Adrenal gland (tissue), 9 donors: ENCODE measurements at regions not wholly inside any gene's neighbourhood (a gene's known extent, or its start where the extent isn't known, plus 50 kb on each side); places are given as distances from the start of the nearest gene placed in this dataset.

Experiments
- DNase-seq, 7 donors: peaks; one replicate each; pipeline ENCODE4 v3.0.0-alpha.2; 2019 to 2020
- H3K27ac ChIP-seq, 5 donors: fragments of 200-600 bp; sonication (generic) in 4 of 5; 1 replicate in 3 of 5; 2 replicates in 2 of 5; pipeline versions ENCODE4 v1.5.1 to v1.8.0; 2016 to 2020; ENCODE audit warnings: mild to moderate bottlenecking in 1 of 5
- H3K27me3 ChIP-seq: fragments of 200-600 bp; 2 replicates; pipeline ENCODE4 v1.8.0; 2021
- H3K36me3 ChIP-seq, 2 donors: fragments of 200-600 bp; replicated peaks in 1 of 2; 1 replicate in 1 of 2; 2 replicates in 1 of 2; pipeline versions ENCODE4 v1.5.1 to v1.8.0; 2018 to 2022
- H3K4me1 ChIP-seq, 2 donors: fragments of 200-600 bp; replicated peaks in 1 of 2; 1 replicate in 1 of 2; 2 replicates in 1 of 2; pipeline versions ENCODE4 v1.5.1 to v1.8.0; 2018 to 2021
- H3K4me3 ChIP-seq, 4 donors: fragments of 200-600 bp; sonication (generic) in 3 of 4; one replicate each; pipeline ENCODE4 v1.5.1; 2016 to 2018
- H3K9me3 ChIP-seq, 3 donors: fragments of 200-600 bp; sonication (generic) in 1 of 3; replicated peaks in 1 of 3; 1 replicate in 2 of 3; 2 replicates in 1 of 3; pipeline versions ENCODE4 v1.5.1 to v1.8.0; 2016 to 2021
- CTCF ChIP-seq, 6 experiments: fragments of 450-650 bp in 4 of 6; fragments of 200-600 bp in 2 of 6; sonication (generic) in 1 of 6; IDR thresholded peaks; 1 replicate in 5 of 6; 2 replicates in 1 of 6; pipeline versions ENCODE4 v1.5.1 to v1.8.0; 2016 to 2021; ENCODE audit warnings: antibody characterized with exemption in 6 of 6, mild to moderate bottlenecking in 2 of 6, moderate library complexity in 1 of 6
- POLR2A ChIP-seq, 2 donors: fragments of 450-650 bp; IDR thresholded peaks; one replicate each; pipeline ENCODE4 v1.6.1; 2017; ENCODE audit warnings: antibody characterized with exemption in 2 of 2, mild to moderate bottlenecking in 2 of 2, moderate library complexity in 1 of 2
- WGBS, 4 donors: extraction: QIAGEN DNeasy Blood & Tissue Kit in 2 of 4; methylation state at CpG; one replicate each; pipeline versions ENCODE4 v1.1.5 to v1.1.7; 2013 to 2017; 5-methylcytosine and 5-hydroxymethylcytosine counted together
- intact Hi-C, 2 donors: fragments of 100-400 bp; cut with DNase I; formaldehyde crosslinking; loops; one replicate each; pipeline versions ENCODE4 v1.14.1 to v1.15.0; 2022 to 2023
- donor health status: healthy with polysubstance abuse.
- donor health status: Bipolar disorder and iron deficiency.
- donor health status: DM: yes; HTN: yes; CAD: no.
- donor health status: DM: no; HTN: no; CAD: no.
- donor health status: DM: no; HTN: no; CAD: no.

GRCh38 chr1:5109633-5110032 is 455.2 kb downstream of the AJAP1 start:
- TF ChIP-seq CTCF (IDR thresholded peaks at IDR 0.05) (no peak), POLR2A (IDR thresholded peaks at IDR 0.05) (no peak)
- H3K36me3 ChIP-seq: no peaks in the 10 kb centered on the region
- no peak for DNase-seq
- peaks cover 7% of the 10 kb centered on the region for H3K27me3 ChIP-seq
- no peak overlapping the region for H3K27ac ChIP-seq
- peaks cover 0 to 4% of the 10 kb centered on the region in 2 donors for H3K4me1 ChIP-seq
- 68 to 74% (median 69%) methylated on average over 11 of the region's 11 CpGs for WGBS, 4 donors
- H3K9me3 ChIP-seq: no peaks in the 10 kb centered on the region
- no peak overlapping the region for H3K4me3 ChIP-seq
- intact Hi-C loops: no loop called here

DNA sequence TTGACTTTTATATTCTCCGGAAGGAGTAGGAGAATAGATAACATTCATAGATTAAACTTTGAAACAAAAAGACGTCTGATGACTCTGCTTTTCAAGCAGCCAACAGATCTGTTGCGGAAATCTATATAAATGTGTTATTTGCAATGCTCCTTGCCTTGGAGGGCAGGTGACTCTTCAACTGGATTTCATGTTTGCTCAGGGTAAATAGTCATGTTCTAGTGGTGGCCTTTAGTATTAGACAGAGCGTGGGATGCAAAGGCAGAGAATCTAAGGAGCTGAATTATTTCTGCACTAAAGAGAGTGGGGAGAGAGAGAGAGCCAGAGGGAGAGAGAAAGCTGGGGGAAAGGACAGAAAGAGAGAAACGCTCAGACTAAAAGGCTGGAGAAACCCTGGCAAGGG is 454.3 kb downstream of the AJAP1 start:
- Histone ChIP-seq H3K4me3 (no peak overlapping the region), H3K36me3 (no peaks in the 10 kb centered on the region), H3K9me3 (no peaks in the 10 kb centered on the region), H3K27ac (no peak overlapping the region), H3K27me3 (peaks cover 7% of the 10 kb centered on the region), H3K4me1 (peaks cover 0 to 4% of the 10 kb centered on the region in 2 donors)
- intact Hi-C loops: no loop called here
- no peak for DNase-seq
- TF ChIP-seq POLR2A (IDR thresholded peaks at IDR 0.05): no peak
- TF ChIP-seq CTCF (IDR thresholded peaks at IDR 0.05): no peak
- WGBS, 4 donors: 58 to 67% (median 66%) methylated on average over 5 of the region's 5 CpGs

DNA sequence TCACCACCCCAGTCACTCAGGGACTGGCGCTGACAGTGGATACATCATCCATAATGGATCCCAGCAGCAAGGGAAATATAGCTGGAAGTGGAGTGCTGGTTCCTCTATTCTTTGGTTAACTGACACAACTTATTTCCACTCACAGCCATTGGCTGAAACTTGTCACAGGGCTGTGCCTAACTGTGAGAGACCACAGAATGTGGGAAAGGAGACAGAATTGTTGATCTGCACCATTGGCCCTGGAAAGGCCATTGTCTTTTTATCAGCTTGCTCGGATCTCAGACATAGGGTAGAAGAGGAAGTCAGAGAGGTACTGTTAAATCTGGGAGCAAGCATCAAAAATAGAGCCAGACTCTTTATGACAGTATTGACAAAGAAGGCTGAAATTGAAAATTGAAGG is 451.3 kb downstream of the AJAP1 start:
- no peak for DNase-seq
- no peak overlapping the region for H3K27ac ChIP-seq
- no peak for TF ChIP-seq CTCF (IDR thresholded peaks at IDR 0.05)
- TF ChIP-seq POLR2A (IDR thresholded peaks at IDR 0.05): no peak
- WGBS, 4 donors: 52 to 68% (median 59%) methylated on average over 2 of the region's 2 CpGs
- H3K36me3 ChIP-seq: no peaks in the 10 kb centered on the region
- intact Hi-C loops: no loop called here
- H3K4me1 ChIP-seq: peaks cover 0 to 4% of the 10 kb centered on the region in 2 donors
- no peaks in the 10 kb centered on the region for H3K9me3 ChIP-seq
- no peak overlapping the region for H3K4me3 ChIP-seq
- H3K27me3 ChIP-seq: peaks cover 7% of the 10 kb centered on the region

DNA sequence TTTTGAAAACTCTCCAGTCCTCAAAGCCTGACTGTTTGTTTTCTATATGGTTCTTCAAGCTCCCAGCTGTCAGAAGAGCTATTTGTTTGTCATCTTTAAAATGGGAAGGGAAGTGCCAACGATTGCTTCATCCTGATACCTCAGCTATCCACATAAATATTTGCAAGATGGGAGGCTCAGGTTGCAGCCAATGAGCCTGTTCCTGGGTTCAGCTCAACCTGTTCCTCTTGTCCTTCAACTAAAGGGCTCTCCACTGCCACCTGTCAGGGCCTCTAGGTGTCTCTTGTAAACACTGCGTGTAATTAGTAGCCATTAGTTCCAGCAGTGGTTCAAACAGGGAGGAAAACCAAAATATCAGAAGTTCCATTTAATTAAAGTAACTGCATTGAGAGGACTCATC is 445.1 kb downstream of the AJAP1 start:
- Histone ChIP-seq H3K4me3 (no peak overlapping the region), H3K27me3 (no peaks in the 10 kb centered on the region), H3K27ac (no peak overlapping the region), H3K4me1 (no peaks in the 10 kb centered on the region), H3K36me3 (no peaks in the 10 kb centered on the region), H3K9me3 (peaks cover 0 to under 1% (median 0%) of the 10 kb centered on the region in 3 donors)
- no peak for TF ChIP-seq POLR2A (IDR thresholded peaks at IDR 0.05)
- TF ChIP-seq CTCF (IDR thresholded peaks at IDR 0.05): no peak
- no peak for DNase-seq
- intact Hi-C loops: no loop called here
- WGBS, 4 donors: 41 to 57% (median 46%) methylated on average over 2 of the region's 2 CpGs
